Right renal cortex interstitium (tissue), 3 donors: ENCODE measurements at regions not wholly inside any gene's neighbourhood (a gene's known extent, or its start where the extent isn't known, plus 50 kb on each side); places are given as distances from the start of the nearest gene placed in this dataset.
"Not testable (repeated sequence)": the region's sequence is repeated elsewhere in the genome, so short reads cannot be mapped to it uniquely, and the experiment has no call there.

Experiments
- DNase-seq, 3 donors: peaks; one replicate each; pipeline ENCODE4 v3.0.0-alpha.2; 2013; ENCODE audit warnings: low read depth in 3 of 3, low spot score in 2 of 3

DNA sequence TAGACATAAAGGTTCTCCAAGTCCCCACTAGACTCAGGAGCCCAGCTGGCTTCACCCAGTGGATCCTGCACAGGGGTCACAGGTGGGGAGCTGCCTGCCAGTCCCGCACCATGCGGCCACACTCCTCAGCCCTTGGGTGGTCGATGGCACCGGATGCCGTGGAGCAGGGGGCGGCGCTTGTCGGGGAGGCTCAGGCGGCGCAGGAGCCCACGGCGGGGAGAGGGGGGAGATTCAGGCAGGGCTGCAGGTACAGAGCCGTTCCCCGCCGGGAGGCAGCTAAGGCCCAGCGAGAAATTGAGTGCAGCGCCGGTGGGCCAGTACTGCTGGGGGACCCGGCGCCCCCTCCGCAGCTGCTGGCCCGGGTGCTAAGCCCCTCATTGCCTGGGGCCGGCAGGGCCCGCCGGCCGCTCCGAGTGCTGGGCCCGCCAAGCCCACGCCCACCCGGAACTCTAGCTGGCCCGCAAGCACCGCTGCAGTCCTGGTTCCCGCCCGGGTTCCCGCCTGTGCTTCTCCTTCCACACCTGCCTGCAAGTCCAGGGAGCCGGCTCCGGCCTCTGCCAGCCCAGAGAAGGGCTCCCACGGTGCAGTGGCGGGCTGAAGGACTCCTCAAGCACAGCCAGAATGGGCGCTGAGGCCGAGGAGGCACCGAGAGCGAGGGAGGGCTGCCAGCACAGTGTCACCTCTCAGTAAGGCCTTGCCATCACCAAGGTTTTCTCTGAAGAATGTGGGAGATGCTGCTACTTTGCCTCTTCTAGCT is 58.4 kb upstream of the PPP1R12A start:
- no peak for DNase-seq

DNA sequence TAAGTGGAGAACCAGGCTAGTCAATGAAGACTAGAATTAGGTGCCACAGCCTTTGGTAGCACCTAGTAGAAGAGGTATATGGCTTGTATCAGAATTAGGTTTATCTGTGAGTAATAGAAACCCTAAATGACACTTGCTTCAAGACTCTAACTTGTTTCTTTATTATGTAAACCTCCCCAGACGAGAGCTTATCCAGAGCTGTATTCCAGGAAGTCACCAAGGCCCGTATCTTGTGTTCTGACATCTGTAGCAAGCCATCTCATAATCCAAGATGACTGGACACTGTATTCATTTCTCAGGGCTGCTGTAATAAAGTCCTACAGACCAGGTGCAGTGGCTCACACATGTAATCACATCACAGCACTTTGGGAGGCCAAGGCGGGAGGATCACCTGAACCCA is 56.7 kb upstream of the PPP1R12A start:
- no peak for DNase-seq

DNA sequence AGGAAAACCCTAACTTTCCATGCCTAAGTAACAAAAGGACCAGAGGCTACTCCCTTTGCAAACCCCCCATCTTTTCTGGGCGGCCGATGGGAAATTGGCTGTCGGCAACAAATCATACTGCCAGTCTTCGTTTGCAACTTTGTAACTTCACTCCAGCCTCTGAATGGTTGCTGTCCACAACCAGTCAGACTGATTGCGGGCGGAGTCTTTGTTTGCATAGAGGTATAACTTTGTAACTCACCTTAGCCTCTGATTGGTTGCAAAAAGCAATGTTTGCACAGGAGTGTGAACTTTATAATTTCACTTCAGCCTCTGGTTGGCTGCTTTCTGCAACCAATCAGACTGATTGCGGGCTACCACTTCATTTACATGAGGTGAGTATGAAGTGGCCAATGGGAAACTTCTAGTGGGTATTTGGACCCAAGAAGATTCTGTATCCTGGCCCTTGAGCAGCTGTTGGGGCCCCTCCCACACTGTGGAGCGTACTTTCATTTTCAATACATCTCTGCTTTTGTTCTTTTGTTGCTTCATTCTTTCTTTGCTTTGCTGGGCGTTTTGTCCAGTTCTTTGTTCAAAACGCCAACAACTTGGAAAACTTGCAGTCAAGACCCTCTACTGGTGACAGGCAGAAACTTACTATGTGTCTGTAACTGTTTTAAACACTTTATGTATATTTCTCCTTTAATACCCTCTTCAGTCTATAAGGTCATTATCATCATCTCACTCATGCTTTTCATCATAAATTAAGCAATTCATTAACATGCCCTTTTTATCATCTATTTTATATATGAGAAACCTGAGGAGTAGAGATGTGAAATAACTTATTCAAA is 55.8 kb upstream of the PPP1R12A start:
- DNase-seq: not testable (repeated sequence)

- DNase-seq: no peak
These were observed 53.5 kb upstream of the PPP1R12A start for GRCh38 chr12:79988368-79988767.

DNA sequence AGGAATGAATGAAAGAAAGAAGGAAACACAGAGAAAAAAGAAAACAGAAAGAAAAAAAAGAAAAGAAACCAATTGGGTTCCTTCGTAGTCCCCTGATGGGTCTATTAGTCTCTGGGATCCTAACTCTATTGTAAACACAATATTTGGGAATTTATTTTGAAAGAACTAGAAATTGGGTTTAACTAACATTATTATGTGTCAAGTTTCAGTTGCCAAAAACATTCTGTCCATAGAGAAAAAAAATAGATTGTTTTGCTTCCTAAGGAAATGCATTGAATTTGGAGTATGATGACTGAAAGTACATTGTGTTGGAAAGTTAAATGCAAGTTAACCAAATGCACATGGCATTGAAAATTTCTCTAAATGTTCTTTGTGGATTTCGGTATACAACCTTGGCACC is 52.8 kb upstream of the PPP1R12A start:
- DNase-seq: no peak
